DOHH2 (cell line): ENCODE measurements at regions not wholly inside any gene's neighbourhood (a gene's known extent, or its start where the extent isn't known, plus 50 kb on each side); places are given as distances from the start of the nearest gene placed in this dataset.

ENCODE experiments used
- H3F3A ChIP-seq: fragments of 200-600 bp; sonication (generic), shearing (Covaris generic); 2 replicates; pipeline ENCODE4 v1.6.0; 2016; ENCODE audit warnings: antibody characterized with exemption, mild to moderate bottlenecking; ENCODE audit not compliant: control insufficient read depth, insufficient read depth
- H3K27ac ChIP-seq: fragments of 200-600 bp; sonication (generic); 2 replicates; pipeline ENCODE4 v1.5.1; 2014; ENCODE audit warnings: low read depth, mild to moderate bottlenecking, low read length, moderate library complexity
- H3K27me3 ChIP-seq: fragments of 200-600 bp; sonication (generic); 2 replicates; pipeline ENCODE4 v1.6.1; 2014; ENCODE audit warnings: mild to moderate bottlenecking, low read length, mixed read lengths; ENCODE audit not compliant: control insufficient read depth
- H3K36me3 ChIP-seq: fragments of 200-600 bp; sonication (generic); 2 replicates; pipeline ENCODE4 v1.6.1; 2014; ENCODE audit warnings: mild to moderate bottlenecking, low read length, moderate library complexity, mixed read lengths; ENCODE audit not compliant: control insufficient read depth
- H3K4me1 ChIP-seq: fragments of 200-600 bp; sonication (generic); 2 replicates; pipeline ENCODE4 v1.6.1; 2014; ENCODE audit warnings: mild to moderate bottlenecking, low read length, mixed read lengths; ENCODE audit not compliant: control insufficient read depth
- H3K4me2 ChIP-seq: fragments of 200-600 bp; sonication (generic); 2 replicates; pipeline ENCODE4 v1.6.0; 2014; ENCODE audit warnings: mild to moderate bottlenecking, low read length, moderate library complexity
- H3K4me3 ChIP-seq: fragments of 200-600 bp; sonication (generic); 2 replicates; pipeline ENCODE4 v1.5.1; 2014; ENCODE audit warnings: mild to moderate bottlenecking, low read length, mixed read lengths
- H3K79me2 ChIP-seq: fragments of 200-600 bp; sonication (generic); 2 replicates; pipeline ENCODE4 v1.6.1; 2014; ENCODE audit warnings: mild to moderate bottlenecking, low read length, mixed read lengths; ENCODE audit not compliant: control insufficient read depth
- H3K9me2 ChIP-seq: fragments of 200-600 bp; sonication (generic); replicated peaks from 2 replicates; pipeline ENCODE4 v1.6.1; 2014; ENCODE audit warnings: mild to moderate bottlenecking, low read length, mixed read lengths; ENCODE audit not compliant: control insufficient read depth
- H3K9me3 ChIP-seq: fragments of 200-600 bp; sonication (generic); 2 replicates; pipeline ENCODE4 v1.6.1; 2014; ENCODE audit warnings: antibody characterized with exemption, low read length, mixed read lengths; ENCODE audit not compliant: control insufficient read depth, insufficient read depth
- H4K20me1 ChIP-seq: fragments of 200-600 bp; sonication (generic); 2 replicates; pipeline ENCODE4 v1.6.0; 2014; ENCODE audit warnings: low read depth, mild to moderate bottlenecking, antibody characterized with exemption, low read length, moderate library complexity; ENCODE audit not compliant: control insufficient read depth, insufficient read depth
- CTCF ChIP-seq: fragments of 200-600 bp; sonication (generic); IDR thresholded peaks from one replicate; pipeline ENCODE4 v1.5.1; 2014; ENCODE audit warnings: antibody characterized with exemption, mild to moderate bottlenecking, low read depth, low read length; ENCODE audit not compliant: poor library complexity, severe bottlenecking
- EZH2phosphoT487 ChIP-seq: fragments of 200-600 bp; sonication (generic); IDR thresholded peaks from 2 replicates; pipeline ENCODE4 v1.6.1; 2017; ENCODE audit warnings: borderline replicate concordance, mild to moderate bottlenecking, antibody characterized with exemption, low read length, moderate library complexity, mixed read lengths

- H3K9me2 ChIP-seq, result no peaks in the 10 kb centered on the region
- no peaks in the 10 kb centered on the region for H3K27me3 ChIP-seq
These were observed 421.4 kb upstream of the ZWINT start for GRCh38 chr10:56782503-56782902.

GRCh38 chr10:56771343-56771742, 410.3 kb upstream of the ZWINT start:
- H3K9me3 ChIP-seq, result peaks cover 17% of the 10 kb centered on the region; the same call in 1 of the 2 replicates
- H3K4me2 ChIP-seq, result no peak overlapping the region
- no peaks in the 10 kb centered on the region for H3F3A ChIP-seq
- no peaks in the 10 kb centered on the region for H3K9me2 ChIP-seq
- no peaks in the 10 kb centered on the region for H3K36me3 ChIP-seq
- H3K4me1 ChIP-seq, result no peaks in the 10 kb centered on the region
- H3K4me3 ChIP-seq, result no peak overlapping the region
- H3K27ac ChIP-seq, result no peak overlapping the region
- TF ChIP-seq EZH2phosphoT487, result no peak
- no peak for TF ChIP-seq CTCF
- H3K27me3 ChIP-seq, result no peaks in the 10 kb centered on the region
- H4K20me1 ChIP-seq, result no peaks in the 10 kb centered on the region
- H3K79me2 ChIP-seq, result no peaks in the 10 kb centered on the region

More at GRCh38 chr10:56782503-56782902, 421.4 kb upstream of the ZWINT start:
- Histone ChIP-seq H3K4me3 (no peak overlapping the region), H3K27ac (no peak overlapping the region), H3K79me2 (no peaks in the 10 kb centered on the region), H3K4me2 (no peak overlapping the region), H4K20me1 (no peaks in the 10 kb centered on the region), H3F3A (no peaks in the 10 kb centered on the region), H3K36me3 (no peaks in the 10 kb centered on the region), H3K4me1 (no peaks in the 10 kb centered on the region), H3K9me3 (no peaks in the 10 kb centered on the region)
- TF ChIP-seq CTCF, result no peak
- TF ChIP-seq EZH2phosphoT487, result no peak

DNA sequence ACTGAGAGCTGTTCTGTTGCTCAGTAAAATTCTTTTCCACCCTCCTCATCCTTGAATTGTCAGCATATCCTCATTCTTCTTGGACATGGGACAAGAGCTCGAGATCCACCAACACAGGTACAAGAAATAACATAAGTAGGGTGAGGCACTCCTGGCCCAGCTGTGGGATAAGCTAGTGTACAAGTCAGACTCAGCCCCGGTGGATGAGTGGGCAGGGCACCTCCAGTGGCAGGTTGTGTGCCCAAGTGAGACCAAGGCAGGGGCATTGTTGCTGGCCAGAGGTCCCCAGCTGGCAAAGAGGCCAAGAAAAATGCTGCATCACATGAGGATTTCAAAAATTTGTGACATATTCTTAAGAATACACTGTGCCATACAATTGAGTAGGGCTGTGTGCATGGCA, 402.0 kb upstream of the ZWINT start:
- H3K4me2 ChIP-seq, result no peak overlapping the region
- no peak overlapping the region for H3K4me3 ChIP-seq
- no peaks in the 10 kb centered on the region for H3K36me3 ChIP-seq
- no peaks in the 10 kb centered on the region for H3K79me2 ChIP-seq
- H3K4me1 ChIP-seq, result no peaks in the 10 kb centered on the region
- no peak for TF ChIP-seq EZH2phosphoT487
- no peak for TF ChIP-seq CTCF
- no peaks in the 10 kb centered on the region for H3F3A ChIP-seq
- H3K27me3 ChIP-seq, result no peaks in the 10 kb centered on the region
- no peaks in the 10 kb centered on the region for H3K9me2 ChIP-seq
- no peaks in the 10 kb centered on the region for H4K20me1 ChIP-seq
- H3K9me3 ChIP-seq, result peaks cover 18% of the 10 kb centered on the region
- H3K27ac ChIP-seq, result no peak overlapping the region

DNA sequence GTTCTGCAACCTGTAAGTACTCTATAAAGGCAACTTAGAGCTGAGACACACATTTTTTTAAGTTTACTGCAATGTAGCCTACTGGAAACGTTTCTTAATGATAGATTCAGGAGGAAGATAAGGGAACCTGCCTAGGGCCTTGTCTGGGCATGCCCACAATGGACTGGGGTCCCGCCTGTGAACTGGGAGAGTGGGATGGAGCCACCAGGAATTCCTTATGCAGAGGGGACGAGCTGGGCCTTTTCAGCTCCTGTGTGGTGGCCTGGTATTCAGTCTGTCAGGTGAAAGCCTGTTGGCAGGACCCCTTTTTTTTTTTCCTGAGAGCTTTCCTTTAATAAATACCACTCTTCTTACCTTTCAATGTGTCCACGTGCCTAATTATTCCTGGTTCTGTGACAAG, 384.4 kb upstream of the ZWINT start:
- Histone ChIP-seq H3F3A (no peaks in the 10 kb centered on the region), H4K20me1 (no peaks in the 10 kb centered on the region), H3K9me2 (no peaks in the 10 kb centered on the region), H3K4me2 (no peak overlapping the region), H3K36me3 (no peaks in the 10 kb centered on the region), H3K27me3 (no peaks in the 10 kb centered on the region), H3K4me1 (no peaks in the 10 kb centered on the region), H3K27ac (no peak overlapping the region), H3K9me3 (peaks cover 3% of the 10 kb centered on the region; the same call in 1 of the 2 replicates), H3K79me2 (no peaks in the 10 kb centered on the region), H3K4me3 (no peak overlapping the region)
- TF ChIP-seq EZH2phosphoT487, result no peak
- no peak for TF ChIP-seq CTCF
